WTC11 (cell line): ENCODE measurements at regions not wholly inside any gene's neighbourhood (a gene's known extent, or its start where the extent isn't known, plus 50 kb on each side); places are given as distances from the start of the nearest gene placed in this dataset.

Experiments used
- ESRRA ChIP-seq: sonication (generic); formaldehyde crosslinking; IDR thresholded peaks from 2 replicates; pipeline ENCODE4 v1.8.1; 2022; ENCODE audit warnings: mild to moderate bottlenecking, missing genetic modification reagents, borderline replicate concordance
- FOXK1 ChIP-seq: sonication (generic); formaldehyde crosslinking; IDR thresholded peaks from 2 replicates; pipeline ENCODE4 v1.8.0; 2022; ENCODE audit warnings: mild to moderate bottlenecking, moderate library complexity, missing genetic modification reagents
- GABPB1 ChIP-seq: sonication (generic); formaldehyde crosslinking; IDR thresholded peaks from 2 replicates; pipeline ENCODE4 v1.8.1; 2023; ENCODE audit warnings: mild to moderate bottlenecking, missing genetic modification reagents
- RELA ChIP-seq: sonication (generic); formaldehyde crosslinking; IDR thresholded peaks from 2 replicates; pipeline ENCODE4 v1.8.1; 2022; ENCODE audit warnings: missing genetic modification reagents, mild to moderate bottlenecking, borderline replicate concordance
- TCF7 ChIP-seq: sonication (generic); formaldehyde crosslinking; IDR thresholded peaks from 2 replicates; pipeline ENCODE4 v1.8.0; 2022; ENCODE audit warnings: mild to moderate bottlenecking, low read depth, missing genetic modification reagents, moderate library complexity
- TEAD4 ChIP-seq: sonication (generic); formaldehyde crosslinking; IDR thresholded peaks from 2 replicates; pipeline ENCODE4 v1.8.0; 2022; ENCODE audit warnings: mild to moderate bottlenecking, missing genetic modification reagents
- ZNF263 ChIP-seq: sonication (generic); formaldehyde crosslinking; IDR thresholded peaks from 2 replicates; pipeline ENCODE4 v1.8.1; 2022; ENCODE audit warnings: low read depth, mild to moderate bottlenecking, moderate library complexity, missing genetic modification reagents
- TF ChIP-seq, protein P1 (sequence below): sonication (generic); formaldehyde crosslinking; IDR thresholded peaks from 2 replicates; pipeline ENCODE4 v1.8.1; 2023; ENCODE audit warnings: mild to moderate bottlenecking, missing genetic modification reagents, moderate library complexity
- TF ChIP-seq, protein P2 (sequence below): fragments of 200-600 bp; IDR thresholded peaks from 2 replicates; pipeline ENCODE4 v1.8.0; 2022; ENCODE audit warnings: antibody characterized with exemption
- TF ChIP-seq, protein P3 (sequence below): sonication (generic); formaldehyde crosslinking; IDR thresholded peaks from 2 replicates; pipeline ENCODE4 v1.8.1; 2022; ENCODE audit warnings: low read depth, mild to moderate bottlenecking, moderate library complexity, missing genetic modification reagents, borderline replicate concordance

DNA sequence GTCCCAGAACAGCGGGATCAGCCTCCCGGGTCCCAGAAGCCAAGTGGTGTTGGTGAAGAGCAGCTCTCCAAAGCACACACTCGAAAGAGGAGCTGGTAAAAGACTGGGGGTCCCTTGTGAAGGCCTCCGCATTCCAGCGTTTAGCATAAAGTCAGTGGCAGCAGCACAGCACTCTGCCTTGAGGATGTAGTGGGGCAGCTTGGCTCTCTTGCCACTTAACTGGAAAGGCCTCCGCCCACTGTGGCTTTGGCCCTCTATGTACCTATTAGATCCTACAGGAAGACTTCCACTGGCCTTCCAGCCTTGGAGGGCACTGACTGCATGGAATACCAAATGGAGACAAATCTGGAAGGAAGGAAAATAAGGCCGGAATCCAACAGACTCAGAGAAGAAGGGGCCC lies 1455.3 kb downstream of the BRD1 start:
- TF ChIP-seq ZNF263 (CRISPR knock-in tag) (no peak), FOXK1 (CRISPR knock-in tag) (no peak), ESRRA (CRISPR knock-in tag) (no peak), RELA (CRISPR knock-in tag) (no peak), GABPB1 (CRISPR knock-in tag) (no peak), TCF7 (CRISPR knock-in tag) (no peak), TEAD4 (no peak)
- TF ChIP-seq, protein P1, sequence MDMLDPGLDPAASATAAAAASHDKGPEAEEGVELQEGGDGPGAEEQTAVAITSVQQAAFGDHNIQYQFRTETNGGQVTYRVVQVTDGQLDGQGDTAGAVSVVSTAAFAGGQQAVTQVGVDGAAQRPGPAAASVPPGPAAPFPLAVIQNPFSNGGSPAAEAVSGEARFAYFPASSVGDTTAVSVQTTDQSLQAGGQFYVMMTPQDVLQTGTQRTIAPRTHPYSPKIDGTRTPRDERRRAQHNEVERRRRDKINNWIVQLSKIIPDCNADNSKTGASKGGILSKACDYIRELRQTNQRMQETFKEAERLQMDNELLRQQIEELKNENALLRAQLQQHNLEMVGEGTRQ (CRISPR knock-in tag): no peak
- TF ChIP-seq, protein P2, sequence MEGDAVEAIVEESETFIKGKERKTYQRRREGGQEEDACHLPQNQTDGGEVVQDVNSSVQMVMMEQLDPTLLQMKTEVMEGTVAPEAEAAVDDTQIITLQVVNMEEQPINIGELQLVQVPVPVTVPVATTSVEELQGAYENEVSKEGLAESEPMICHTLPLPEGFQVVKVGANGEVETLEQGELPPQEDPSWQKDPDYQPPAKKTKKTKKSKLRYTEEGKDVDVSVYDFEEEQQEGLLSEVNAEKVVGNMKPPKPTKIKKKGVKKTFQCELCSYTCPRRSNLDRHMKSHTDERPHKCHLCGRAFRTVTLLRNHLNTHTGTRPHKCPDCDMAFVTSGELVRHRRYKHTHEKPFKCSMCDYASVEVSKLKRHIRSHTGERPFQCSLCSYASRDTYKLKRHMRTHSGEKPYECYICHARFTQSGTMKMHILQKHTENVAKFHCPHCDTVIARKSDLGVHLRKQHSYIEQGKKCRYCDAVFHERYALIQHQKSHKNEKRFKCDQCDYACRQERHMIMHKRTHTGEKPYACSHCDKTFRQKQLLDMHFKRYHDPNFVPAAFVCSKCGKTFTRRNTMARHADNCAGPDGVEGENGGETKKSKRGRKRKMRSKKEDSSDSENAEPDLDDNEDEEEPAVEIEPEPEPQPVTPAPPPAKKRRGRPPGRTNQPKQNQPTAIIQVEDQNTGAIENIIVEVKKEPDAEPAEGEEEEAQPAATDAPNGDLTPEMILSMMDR: no peak
- TF ChIP-seq, protein P3, sequence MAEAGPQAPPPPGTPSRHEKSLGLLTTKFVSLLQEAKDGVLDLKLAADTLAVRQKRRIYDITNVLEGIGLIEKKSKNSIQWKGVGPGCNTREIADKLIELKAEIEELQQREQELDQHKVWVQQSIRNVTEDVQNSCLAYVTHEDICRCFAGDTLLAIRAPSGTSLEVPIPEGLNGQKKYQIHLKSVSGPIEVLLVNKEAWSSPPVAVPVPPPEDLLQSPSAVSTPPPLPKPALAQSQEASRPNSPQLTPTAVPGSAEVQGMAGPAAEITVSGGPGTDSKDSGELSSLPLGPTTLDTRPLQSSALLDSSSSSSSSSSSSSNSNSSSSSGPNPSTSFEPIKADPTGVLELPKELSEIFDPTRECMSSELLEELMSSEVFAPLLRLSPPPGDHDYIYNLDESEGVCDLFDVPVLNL (CRISPR knock-in tag): no peak
